NCI-H345 treated with DMSO at 0.1 percent for 48 hours (cell line): ENCODE measurements at regions not wholly inside any gene's neighbourhood (a gene's known extent, or its start where the extent isn't known, plus 50 kb on each side); places are given as distances from the start of the nearest gene placed in this dataset.

Experiments
- DNase-seq: peaks from one replicate; lab custom pipeline; 2025; ENCODE audit not compliant: unreplicated experiment; lab: John Stamatoyannopoulos, UW

DNA sequence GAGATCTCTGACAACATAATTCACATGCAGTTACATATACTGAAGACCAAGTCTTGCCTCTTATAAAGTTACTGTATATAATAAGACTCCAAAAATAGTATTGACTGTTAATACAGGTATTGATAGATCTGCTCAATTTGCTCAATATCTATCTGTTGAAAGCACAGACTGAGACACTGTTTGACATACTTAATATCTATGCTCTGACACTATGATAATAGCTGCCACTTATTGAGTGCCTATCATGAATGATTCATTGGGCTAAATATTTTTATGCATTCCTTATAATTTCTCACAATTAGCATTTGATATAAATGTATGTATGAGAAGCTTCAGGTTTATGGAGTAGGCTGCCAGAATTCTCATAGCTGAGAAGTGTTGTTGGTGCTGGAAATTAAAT, 1600.9 kb upstream of the IGFBP7 start:
- no peak for DNase-seq

DNA sequence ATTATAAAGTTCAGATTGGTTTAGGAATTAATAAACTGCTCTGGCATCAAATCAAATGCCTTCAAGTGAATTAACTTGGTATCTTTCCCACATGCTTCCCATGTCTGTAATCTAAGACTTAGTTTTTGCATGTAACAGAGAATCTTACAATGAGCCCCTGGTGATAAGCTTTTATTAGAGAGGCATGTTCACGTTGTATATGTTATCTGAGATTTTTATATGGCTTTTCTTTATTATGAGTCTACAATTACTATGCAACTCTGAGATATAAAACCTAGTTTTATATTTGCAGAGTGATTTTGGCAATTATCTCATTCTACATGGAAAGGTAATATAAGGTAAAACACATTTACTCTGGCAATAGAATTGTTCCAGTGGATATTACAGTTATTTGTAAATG, 1578.4 kb upstream of the IGFBP7 start:
- no peak for DNase-seq

DNA sequence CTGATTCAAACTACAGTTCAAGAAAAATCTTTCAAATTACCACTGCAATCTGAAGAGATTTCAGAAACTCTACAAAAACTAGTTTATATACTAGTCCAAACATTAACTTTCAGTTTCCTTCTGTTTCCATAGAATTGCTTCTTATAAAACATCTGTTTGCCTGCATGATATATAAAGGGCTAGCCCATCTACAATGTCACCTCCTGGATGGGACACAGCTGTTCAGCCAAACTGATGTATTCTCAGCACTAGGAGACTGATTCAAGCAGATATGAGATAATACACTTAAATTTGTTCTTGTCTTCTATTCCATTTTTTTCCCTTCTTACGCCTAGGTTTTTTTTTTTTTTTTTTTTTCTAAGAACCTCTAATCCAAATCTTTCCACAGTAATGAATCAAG, 1569.7 kb upstream of the IGFBP7 start:
- DNase-seq: no peak

DNA sequence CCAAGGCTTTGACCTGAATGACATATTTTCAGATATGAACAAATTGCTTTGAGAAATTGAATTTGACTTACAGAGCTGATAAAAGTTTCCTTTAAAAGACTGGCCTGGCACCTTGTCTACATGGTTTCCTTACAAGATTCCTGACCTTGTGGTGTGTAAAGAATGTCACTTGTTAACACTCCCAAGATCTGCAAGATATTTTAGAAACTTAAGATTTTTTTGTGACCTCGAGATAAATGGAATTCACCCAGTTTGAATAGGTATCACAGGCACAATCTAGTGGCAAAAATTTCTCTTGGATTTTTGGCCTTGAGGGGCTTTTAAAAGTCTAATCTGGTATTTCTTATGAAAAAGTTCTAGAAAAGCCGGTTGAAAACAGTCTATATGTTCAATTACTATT, 1568.9 kb upstream of the IGFBP7 start:
- DNase-seq: no peak

DNA sequence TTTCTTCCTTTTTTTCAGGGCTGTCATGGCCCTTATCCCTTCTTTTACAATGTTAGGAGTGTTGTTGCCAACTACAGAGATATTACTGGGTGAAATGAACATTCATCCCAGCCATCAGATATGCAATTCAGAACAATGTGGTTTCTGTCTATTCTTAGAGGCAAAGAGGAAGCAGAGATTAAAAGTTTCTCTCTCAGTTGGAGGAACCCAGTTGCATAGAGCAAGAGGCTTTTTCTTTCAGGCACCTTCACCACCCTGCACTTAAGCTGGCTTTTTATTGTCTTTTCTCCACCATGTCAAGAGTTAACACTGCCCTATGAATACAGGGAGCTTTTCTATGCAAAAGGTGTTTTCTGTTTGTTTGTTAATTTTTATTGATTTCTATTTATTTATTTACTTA, 1559.6 kb upstream of the IGFBP7 start:
- no peak for DNase-seq

DNA sequence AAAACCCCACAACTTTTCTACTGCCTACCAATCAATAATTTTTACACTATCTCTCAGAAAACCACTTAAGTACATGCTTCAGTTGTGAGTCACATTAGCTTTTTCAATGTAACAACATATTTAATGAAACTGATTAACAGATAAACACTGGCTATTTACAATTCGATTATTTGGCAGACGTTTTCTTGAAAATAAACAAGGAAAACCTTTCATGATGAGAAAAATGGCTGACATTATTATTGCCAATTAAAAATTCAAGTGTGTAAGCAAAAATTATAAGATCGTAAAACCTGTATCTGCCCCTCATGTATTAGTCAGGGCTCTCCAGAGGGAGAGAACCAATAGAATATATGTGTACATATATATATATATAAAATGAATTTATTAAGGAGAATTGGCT, 1555.5 kb upstream of the IGFBP7 start:
- DNase-seq: no peak

DNA sequence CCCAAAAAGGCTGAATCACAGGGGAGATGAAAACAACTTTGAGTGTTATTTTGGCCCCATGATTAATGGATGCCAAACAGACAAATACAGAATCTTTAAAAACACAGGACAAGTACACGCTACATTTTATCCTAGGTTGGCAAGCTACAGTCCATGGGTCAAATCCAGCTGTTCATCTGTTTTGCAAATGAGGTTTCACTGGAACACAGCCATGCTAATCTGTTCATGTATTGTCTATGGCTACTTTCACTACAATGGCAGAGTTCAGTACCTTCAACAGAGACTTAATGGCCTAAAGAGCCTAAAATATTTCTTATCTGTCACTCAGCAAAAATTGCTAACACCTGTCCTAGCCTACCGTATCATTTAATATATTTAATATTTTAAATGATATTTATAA, 1548.5 kb upstream of the IGFBP7 start:
- no peak for DNase-seq

DNA sequence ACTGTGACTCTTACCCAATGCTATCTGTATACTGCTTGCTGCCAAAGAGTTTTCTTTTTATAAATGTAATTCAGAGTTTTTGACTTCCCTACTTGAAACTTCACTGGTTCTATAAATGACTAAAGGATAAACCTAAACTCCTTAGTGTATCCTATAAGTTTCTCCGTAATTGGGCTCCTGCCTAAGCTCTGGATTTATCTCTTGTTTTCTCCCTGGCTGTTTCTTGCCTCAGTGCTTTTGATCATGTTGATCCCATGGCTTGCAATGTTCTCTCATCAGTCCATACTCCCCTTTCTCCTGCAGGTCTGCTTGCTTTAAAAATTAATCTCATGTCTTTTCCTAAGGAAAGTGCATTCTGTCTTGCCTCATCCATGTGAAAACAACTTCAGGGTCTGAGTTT, 1543.1 kb upstream of the IGFBP7 start:
- DNase-seq: no peak

DNA sequence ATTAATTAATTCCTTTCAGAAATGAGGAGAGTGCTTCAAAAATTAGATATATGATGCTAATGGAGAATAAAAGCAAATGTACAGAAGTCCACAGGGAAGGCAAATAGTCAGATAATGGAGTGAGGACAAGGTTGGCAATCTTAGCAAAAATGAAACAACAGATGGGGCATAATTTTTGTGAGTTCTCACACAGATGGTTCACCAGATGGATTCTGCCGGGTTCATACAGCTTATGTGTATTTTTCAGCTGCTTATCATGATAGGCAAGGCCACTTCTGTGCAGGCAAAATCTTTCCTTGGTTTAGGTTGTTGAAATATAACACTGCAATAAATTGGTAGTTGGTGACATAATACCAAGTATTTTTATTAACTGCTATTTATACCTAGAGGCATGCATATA, 1539.0 kb upstream of the IGFBP7 start:
- DNase-seq: no peak

DNA sequence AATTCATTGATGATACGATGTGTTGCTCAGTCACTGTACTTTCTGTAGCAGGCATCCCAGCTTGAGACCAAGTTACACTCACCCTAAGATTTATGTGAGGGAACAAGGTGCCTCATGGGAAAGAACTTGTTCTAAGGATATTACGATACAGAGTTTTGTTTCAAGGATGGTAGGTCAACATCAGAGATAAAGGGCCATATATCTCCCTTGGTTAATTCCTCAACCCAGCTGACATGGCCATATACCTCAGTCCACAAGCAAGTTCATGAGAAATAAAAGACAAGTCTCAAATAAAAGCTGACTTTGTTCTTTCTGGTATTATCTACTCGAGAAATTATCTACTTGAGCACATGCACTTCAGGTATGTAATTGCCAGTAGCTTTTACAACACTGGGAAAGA, 1535.9 kb upstream of the IGFBP7 start:
- DNase-seq: no peak

DNA sequence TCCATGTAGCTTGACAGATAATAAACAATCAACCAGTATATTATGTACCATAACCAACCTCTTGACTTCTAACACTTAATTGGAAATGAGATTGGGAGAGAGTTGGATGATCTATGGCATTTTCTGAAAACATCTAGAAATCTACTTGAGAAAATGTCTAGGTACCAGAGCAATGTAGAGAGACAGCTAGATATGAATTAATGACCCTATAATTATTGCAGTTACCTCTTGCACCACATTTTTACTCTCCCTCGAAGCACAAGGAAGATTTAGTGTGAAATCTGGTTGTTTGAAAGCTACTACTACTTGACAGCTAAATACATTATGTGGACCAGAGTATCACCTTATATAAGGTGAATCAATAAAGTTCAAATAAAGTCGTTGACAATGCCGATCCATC, 1534.4 kb upstream of the IGFBP7 start:
- DNase-seq: no peak

DNA sequence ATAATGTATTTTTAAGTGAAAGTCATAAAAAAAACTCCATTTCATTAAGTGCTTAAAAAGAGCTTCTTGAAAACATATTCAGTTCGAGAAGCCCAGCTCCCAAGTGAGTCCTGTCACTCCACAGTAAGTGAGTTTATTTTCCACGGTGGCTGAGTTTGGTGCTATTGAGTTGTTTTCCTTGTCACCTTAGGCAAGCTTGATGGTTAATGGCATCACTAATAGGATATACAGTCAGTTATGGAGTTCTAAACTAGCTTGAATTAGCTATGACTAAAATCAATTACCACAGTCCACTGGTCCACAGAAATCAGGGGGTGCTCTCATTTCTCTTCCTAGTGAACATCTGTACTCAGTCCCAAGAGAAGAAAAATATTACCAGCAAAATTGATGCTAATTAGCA, 1526.2 kb upstream of the IGFBP7 start:
- no peak for DNase-seq

DNA sequence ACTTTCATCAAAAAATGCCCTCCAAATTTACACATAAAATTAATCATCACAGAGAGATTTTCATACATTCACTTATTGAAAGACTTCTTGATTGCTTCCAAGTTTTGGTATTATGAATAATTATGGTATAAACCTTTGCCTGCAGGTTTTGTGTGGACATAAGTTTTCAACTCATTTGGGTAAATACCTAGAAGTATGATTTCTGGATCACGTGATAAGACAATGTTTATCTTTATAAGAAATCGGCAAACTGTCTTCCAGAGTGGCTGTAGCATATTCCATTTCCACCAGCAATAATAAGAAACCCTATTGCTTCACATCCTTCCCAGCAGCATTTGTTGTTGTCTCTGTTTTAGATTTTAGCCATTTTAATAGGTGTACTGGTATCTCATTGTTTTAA, 1507.0 kb upstream of the IGFBP7 start:
- DNase-seq: no peak

DNA sequence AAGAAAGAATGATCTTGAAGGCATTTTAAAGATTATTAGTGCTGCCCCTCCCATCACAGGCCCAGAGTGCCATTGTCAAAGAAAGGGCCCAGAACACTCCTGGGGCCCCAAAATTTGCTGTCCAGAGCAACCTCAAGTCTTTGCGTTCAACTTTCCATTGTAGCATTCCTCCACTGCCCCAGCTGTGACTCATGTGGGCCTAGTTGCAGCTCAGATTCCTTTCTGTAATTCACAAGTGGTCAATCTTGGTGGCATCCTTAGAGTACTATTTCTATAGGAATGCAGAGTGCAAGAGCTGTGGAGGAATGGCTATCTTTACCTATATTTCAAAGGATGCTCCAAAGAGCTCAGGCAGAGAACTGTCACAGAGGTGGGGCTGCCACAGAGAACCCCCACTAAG, 1500.8 kb upstream of the IGFBP7 start:
- DNase-seq: no peak

DNA sequence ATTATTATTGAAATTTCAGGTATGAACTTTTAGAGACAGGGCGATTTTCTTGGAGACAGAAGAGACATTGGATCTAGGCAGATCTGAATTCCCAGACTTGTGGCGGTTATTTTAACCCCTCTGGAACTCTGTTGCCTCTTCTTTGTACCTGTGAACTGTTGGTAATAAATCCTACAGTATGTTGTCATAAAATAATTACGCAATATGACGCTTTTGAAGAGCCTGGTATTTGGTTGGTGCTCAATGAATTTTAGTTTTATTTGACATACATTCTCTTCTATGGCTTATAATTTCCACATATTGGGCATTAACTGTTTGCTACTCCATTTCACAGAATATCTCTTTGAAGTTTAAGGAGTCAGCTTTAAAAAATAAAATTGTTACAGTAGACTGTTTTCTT, 1496.1 kb upstream of the IGFBP7 start:
- DNase-seq: no peak

DNA sequence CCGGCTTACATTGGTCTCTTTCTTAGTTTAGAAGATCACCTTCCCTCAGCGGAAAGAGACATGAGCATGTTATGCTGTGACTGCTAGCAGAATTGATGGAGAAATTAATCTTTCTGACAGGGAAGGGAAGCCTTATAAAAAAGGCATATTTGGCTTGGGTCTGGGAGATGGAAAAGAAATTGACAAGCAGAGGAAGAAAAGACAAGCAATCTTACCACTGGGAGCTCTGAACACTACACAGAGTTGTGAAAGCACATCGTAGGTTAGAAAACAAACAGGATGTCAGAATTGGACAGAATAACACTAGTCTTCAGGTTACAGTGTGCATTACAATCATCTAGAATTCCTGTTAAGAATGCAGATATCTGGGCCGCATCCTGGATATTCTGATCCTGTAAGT, 1493.8 kb upstream of the IGFBP7 start:
- DNase-seq: no peak

DNA sequence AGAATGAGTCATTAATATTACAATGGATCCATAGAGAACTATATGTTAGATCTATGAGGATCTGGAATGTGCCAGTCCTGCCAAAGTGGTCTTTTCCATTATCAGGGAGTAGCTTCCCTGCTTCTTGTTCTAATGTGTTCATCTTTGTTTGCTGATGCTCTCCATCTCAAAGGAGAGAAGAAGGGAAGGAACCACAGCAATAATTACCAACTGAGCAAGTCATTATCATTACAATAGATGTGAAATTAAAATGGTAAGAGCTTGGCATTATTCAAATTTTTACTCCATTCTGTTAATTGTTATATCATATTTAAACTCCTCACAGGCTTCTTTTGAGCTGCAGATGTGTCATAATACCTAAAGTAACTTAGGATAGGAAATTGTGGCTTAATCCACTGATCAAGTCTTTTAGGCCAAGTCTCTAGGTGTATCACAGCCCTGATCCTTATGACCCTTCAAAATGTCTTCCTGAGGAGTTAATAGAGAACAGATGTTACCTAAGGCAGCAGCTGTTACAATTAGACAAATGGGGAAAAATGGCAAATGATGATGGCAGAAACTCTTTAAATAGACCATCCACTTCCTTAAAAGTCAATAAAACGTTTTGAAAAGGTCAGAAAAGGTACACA, 1492.7 kb upstream of the IGFBP7 start:
- DNase-seq: no peak

DNA sequence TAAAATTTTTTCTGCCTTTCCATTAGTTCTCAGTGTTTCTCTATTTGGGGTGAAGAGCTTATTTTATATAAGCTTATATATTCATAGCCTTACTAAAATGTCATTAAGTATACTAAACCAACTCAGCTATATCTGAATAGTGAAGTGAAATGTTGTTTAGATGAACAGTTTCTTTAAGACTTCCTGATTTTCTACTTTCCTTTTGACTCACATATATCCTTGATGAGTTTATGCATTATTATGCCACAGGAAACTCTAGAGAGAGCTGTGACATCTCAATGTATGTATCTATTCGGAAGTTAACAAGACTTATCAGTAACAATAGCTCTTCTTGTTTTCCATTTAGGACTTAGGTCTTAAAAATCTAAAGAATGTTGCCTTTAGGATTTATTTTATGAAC, 1491.8 kb upstream of the IGFBP7 start:
- DNase-seq: no peak

DNA sequence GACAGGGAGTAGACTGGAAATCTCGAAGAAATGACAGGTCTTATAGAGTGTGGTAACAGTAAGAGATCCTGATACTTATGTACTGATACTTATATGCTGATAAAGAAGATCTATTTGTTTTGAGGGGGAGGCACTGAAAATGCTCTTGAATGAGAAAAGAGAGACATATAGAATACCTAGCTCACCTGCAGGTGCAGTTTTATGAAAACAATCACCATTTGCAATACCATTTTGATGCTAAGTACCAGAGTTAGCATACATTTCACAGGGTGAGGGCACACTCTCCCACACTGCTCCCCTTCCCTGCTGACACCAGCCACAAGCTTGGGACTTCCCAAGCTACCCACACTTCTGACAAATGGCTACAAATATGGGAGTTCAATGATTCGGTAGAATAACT, 1490.1 kb upstream of the IGFBP7 start:
- DNase-seq: no peak

DNA sequence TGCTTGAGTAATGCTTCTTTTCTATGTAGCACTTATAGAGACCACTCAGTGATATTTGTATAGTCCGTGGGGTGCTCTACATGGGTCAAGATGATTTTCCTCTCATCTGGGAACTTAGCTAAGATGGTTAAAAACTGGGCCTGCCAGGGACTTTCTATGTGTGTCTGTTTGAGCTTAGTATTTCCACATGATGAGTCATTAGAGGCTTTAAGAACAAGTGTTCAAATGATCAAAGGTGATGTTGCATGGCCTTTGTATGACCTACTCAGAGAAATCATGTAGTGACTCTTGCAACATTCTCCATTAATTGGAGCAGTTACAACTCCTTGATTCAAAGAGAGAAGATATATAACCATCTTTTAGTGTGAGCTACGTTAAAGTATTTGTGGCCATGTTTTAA, 1480.5 kb upstream of the IGFBP7 start:
- no peak for DNase-seq

DNA sequence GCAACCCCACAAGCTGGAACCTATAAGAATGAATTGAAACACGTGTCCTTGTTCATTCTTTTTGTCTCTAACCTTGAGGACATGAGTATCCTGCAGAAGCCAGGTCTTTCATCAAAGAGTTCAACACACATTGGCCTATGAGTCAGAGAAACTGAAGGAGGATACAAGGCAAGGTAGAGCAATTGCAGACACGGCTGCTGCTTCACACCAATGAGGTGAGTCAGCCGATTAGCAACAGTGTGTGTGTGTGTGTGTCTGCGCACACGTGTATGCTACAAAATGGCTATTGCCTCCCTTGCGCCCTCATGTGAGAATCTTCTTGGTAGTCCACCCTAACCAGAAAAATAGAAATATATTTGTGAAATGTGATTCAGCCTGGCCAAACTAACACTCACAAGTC, 1477.7 kb upstream of the IGFBP7 start:
- no peak for DNase-seq

DNA sequence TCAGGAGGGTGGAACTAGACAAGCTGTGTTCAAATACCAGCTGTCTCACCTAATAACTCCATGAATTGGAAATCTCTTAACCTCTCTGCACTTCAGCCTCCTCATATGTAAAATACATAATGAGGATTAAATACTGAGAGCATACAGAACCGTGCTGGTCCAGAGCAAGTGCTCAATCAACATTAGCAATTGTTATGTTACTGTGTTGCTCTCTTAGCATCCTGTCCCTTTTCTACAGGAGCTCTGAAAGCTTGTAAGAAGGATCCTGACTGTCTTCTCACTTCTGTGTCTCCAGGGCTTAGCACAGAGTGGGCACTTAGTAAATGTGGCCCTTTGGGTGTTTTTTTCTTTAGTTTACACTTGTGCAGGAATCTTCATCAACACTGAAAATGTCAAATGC, 1456.1 kb upstream of the IGFBP7 start:
- no peak for DNase-seq

DNA sequence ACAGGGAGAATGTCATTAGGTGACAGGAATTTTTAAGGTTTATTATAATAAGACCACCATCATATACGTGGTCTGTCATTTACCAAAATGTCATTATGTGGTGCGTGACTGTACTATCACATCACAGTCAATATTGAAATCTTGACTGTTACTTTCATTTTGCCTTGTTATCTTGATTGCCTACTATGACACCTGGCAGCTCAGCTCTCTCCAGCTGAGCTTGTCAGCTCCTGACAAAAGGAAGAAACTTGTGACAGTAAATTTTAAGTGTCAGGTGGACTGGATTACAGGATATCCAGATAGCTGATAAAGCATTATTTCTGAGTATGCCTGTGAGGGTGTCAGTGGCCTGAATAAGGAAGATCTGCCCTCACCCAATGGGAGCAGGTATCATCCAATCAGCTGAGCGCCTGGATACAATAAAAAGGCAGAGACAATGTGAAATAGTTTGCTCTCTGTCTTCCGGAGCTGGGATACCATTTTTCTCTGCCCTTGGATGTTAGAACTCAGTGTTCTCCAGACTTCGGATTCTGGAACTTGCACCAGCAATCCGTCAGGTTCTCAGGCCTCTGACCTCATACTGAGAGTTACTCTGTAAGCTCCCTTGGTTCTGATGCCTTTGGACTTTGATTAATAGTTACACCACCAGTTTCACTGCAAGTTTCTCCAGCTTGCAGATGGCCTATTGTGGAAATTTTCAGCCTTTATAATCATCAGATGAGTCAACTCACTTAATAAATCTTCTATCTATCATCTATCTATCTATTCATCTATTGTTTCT, 1454.7 kb upstream of the IGFBP7 start:
- DNase-seq: no peak
